ENCODE measurements at regions not wholly inside any gene's neighbourhood (a gene's known extent, or its start where the extent isn't known, plus 50 kb on each side); places are given as distances from the start of the nearest gene placed in this dataset.
A peak's percentile ranks its signal among the peaks of the same experiment; 100 is the strongest.

DNA sequence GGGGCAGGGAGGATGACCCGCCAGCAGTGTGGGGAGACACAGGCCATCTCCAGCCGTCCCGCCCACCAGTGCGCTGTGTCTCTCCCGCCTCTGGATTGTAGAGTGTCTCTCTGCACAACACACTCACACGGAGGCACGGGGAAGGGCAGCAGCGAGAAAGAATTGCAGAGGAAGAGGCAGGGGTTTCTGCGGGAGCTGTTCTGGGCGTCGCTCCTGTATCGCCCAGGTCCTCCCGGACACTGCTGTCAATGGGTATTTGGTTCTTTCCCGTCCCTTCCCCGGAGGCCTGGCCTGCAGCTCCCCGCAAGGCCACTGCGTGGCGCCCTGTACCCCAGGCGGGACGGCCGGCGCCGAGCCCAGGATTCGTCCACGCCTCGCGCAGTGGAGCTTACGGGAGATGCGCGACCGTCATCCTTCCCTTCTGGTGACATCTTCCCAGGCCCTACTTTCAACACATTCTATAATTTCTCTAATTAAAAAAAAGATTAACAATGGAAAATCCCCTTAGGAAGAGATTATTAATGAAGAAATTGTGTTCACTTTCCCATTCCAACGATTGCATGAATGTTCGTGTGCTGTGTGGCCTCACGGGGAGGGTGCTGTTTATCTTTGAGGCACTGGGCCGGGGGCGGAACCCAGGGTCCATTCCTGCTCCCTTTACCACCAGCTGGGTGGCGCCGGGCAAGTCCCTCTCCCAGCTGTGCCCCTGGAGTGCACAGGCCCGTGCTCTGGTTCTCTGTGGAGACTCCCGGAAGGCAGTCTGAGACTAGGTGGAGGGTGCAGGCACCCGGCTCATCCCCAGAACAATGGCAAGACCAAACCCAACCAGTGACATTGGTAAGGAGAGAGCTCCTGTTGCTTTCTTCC, 95.7 kb downstream of the CPZ start:
- H3K9me3 ChIP-seq (ENCODE audit: control insufficient read depth, insufficient read depth, low read length), result no peaks in the 10 kb centered on the region
- H3K27ac ChIP-seq (ENCODE audit: low read length), result no peak overlapping the region
- no CpG with 5 or more reads among the region's 41 CpGs for WGBS (ENCODE audit: insufficient coverage, insufficient read length)
- peak; percentile 57 for DNase-seq (ENCODE audit: low read depth, low spot score)
- no peak overlapping the region for H3K4me3 ChIP-seq (ENCODE audit: low read length)
- H3K4me1 ChIP-seq (ENCODE audit: control insufficient read depth, insufficient read depth, low read length), result peaks cover 2% of the 10 kb centered on the region; the same call in 1 of the 2 replicates
- H3K27me3 ChIP-seq (ENCODE audit: control insufficient read depth, insufficient read depth, low read length), result no peaks in the 10 kb centered on the region; the same call in 1 of the 2 replicates
- H3K36me3 ChIP-seq (ENCODE audit: control insufficient read depth, insufficient read depth, low read length), result no peaks in the 10 kb centered on the region

DNA sequence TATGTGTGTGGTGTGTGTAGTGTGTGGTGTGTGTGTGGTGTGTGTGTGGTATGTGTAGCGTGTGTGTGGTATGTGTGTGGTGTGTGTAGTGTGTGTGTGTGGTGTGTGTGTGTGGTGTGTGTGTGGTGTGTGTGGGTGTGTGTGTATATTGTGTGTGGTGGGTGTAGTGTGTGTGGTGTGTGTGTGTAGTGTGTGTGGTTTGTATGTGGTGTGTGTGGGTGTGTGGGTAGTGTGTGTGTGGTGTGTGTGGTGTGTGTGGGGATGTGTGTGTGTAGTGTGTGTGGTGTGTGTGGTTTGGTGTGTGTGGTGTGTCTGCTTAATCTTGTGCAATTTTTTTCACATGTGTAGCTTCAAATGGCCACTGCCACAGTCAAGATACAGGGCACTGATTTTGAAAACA, 94.5 kb downstream of the CPZ start:
- no peak for DNase-seq (ENCODE audit: low read depth, low spot score)
- peaks cover 2% of the 10 kb centered on the region; the same call in 1 of the 2 replicates for H3K4me1 ChIP-seq (ENCODE audit: control insufficient read depth, insufficient read depth, low read length)
- 100% methylated on average over 1 of the region's 1 CpG for WGBS (ENCODE audit: insufficient coverage, insufficient read length)
- H3K9me3 ChIP-seq (ENCODE audit: control insufficient read depth, insufficient read depth, low read length), result no peaks in the 10 kb centered on the region
- H3K27ac ChIP-seq (ENCODE audit: low read length), result no peak overlapping the region
- H3K4me3 ChIP-seq (ENCODE audit: low read length), result no peak overlapping the region
- no peaks in the 10 kb centered on the region; the same call in 1 of the 2 replicates for H3K27me3 ChIP-seq (ENCODE audit: control insufficient read depth, insufficient read depth, low read length)
- no peaks in the 10 kb centered on the region for H3K36me3 ChIP-seq (ENCODE audit: control insufficient read depth, insufficient read depth, low read length)

- H3K36me3 ChIP-seq (ENCODE audit: control insufficient read depth, insufficient read depth, low read length), result no peaks in the 10 kb centered on the region
- H3K27ac ChIP-seq (ENCODE audit: low read length), result no peak overlapping the region
- WGBS (ENCODE audit: insufficient coverage, insufficient read length), result no CpG with 5 or more reads among the region's 6 CpGs
- H3K4me3 ChIP-seq (ENCODE audit: low read length), result no peak overlapping the region
- no peaks in the 10 kb centered on the region for H3K9me3 ChIP-seq (ENCODE audit: control insufficient read depth, insufficient read depth, low read length)
- no peaks in the 10 kb centered on the region; the same call in 1 of the 2 replicates for H3K27me3 ChIP-seq (ENCODE audit: control insufficient read depth, insufficient read depth, low read length)
- peaks cover 2% of the 10 kb centered on the region; the same call in 1 of the 2 replicates for H3K4me1 ChIP-seq (ENCODE audit: control insufficient read depth, insufficient read depth, low read length)
- DNase-seq (ENCODE audit: low read depth, low spot score), result no peak
These were observed 93.3 kb downstream of the CPZ start for GRCh38 chr4:8685831-8686230.

GRCh38 chr4:8683462-8683861, 90.9 kb downstream of the CPZ start:
- Histone ChIP-seq H3K36me3 (ENCODE audit: control insufficient read depth, insufficient read depth, low read length) (no peaks in the 10 kb centered on the region), H3K4me1 (ENCODE audit: control insufficient read depth, insufficient read depth, low read length) (peaks cover 2% of the 10 kb centered on the region; the same call in 1 of the 2 replicates), H3K9me3 (ENCODE audit: control insufficient read depth, insufficient read depth, low read length) (no peaks in the 10 kb centered on the region), H3K27ac (ENCODE audit: low read length) (no peak overlapping the region), H3K4me3 (ENCODE audit: low read length) (no peak overlapping the region), H3K27me3 (ENCODE audit: control insufficient read depth, insufficient read depth, low read length) (no peaks in the 10 kb centered on the region; the same call in 1 of the 2 replicates)
- 100% methylated on average over 2 of the region's 5 CpGs for WGBS (ENCODE audit: insufficient coverage, insufficient read length)
- DNase-seq (ENCODE audit: low read depth, low spot score), result no peak

DNA sequence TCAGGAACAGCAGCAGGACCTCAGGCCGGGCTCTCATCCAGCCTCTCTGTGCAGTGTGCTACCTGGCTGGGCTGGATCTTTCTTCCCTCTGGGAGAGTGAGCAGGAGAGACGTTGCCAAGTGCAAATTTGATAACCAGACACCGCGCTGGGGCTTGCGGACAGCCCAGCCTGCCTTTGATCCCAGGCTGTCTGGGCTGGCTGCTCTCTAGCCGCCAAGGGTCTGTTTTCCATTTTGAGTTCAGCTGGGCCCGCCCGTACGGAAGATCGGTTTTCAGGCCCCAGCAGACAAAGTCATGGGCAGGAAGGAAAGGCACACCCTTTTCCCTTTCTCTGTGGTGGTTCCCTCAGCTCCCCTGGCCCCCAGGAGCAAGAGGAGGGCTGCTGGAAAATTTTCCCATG, 90.2 kb downstream of the CPZ start:
- DNase-seq (ENCODE audit: low read depth, low spot score), result no peak
- no peaks in the 10 kb centered on the region for H3K36me3 ChIP-seq (ENCODE audit: control insufficient read depth, insufficient read depth, low read length)
- H3K27me3 ChIP-seq (ENCODE audit: control insufficient read depth, insufficient read depth, low read length), result no peaks in the 10 kb centered on the region; the same call in 1 of the 2 replicates
- H3K27ac ChIP-seq (ENCODE audit: low read length), result no peak overlapping the region
- no peak overlapping the region for H3K4me3 ChIP-seq (ENCODE audit: low read length)
- no peaks in the 10 kb centered on the region for H3K9me3 ChIP-seq (ENCODE audit: control insufficient read depth, insufficient read depth, low read length)
- no peaks in the 10 kb centered on the region for H3K4me1 ChIP-seq (ENCODE audit: control insufficient read depth, insufficient read depth, low read length)
- no CpG with 5 or more reads among the region's 10 CpGs for WGBS (ENCODE audit: insufficient coverage, insufficient read length)

- no peaks in the 10 kb centered on the region for H3K36me3 ChIP-seq (ENCODE audit: control insufficient read depth, insufficient read depth, low read length)
- H3K27me3 ChIP-seq (ENCODE audit: control insufficient read depth, insufficient read depth, low read length), result no peaks in the 10 kb centered on the region; the same call in 1 of the 2 replicates
- H3K4me3 ChIP-seq (ENCODE audit: low read length), result no peak overlapping the region
- H3K9me3 ChIP-seq (ENCODE audit: control insufficient read depth, insufficient read depth, low read length), result no peaks in the 10 kb centered on the region
- DNase-seq (ENCODE audit: low read depth, low spot score), result no peak
- no peak overlapping the region for H3K27ac ChIP-seq (ENCODE audit: low read length)
- H3K4me1 ChIP-seq (ENCODE audit: control insufficient read depth, insufficient read depth, low read length), result no peaks in the 10 kb centered on the region
- WGBS (ENCODE audit: insufficient coverage, insufficient read length), result no CpG with 5 or more reads among the region's 4 CpGs
These were observed 89.7 kb downstream of the CPZ start for GRCh38 chr4:8682296-8682695.

- no peak for DNase-seq (ENCODE audit: low read depth, low spot score)
- WGBS (ENCODE audit: insufficient coverage, insufficient read length), result no CpG with 5 or more reads among the region's 11 CpGs
These were observed 88.8 kb downstream of the CPZ start for GRCh38 chr4:8681391-8681790.

DNA sequence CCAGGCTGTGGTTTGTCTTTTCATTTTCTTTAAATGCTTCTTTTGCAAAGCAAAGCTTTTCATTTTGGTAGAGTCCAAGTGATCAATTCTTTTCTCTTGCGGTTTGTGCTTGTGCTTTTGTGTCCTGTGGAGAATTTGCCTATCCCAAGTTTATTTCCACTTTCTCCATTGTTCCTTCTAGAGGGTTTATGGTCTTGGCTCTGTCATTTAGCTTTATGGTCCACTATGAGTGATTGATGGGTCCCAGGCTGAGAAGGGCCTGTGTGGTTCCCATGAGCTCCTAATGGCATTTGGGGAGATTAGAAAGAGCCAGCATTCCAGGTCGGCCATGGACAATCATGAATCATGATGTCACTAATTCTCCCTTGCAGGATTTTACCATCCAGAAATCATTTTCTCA, 86.5 kb downstream of the CPZ start:
- no peaks in the 10 kb centered on the region for H3K9me3 ChIP-seq (ENCODE audit: control insufficient read depth, insufficient read depth, low read length)
- H3K4me1 ChIP-seq (ENCODE audit: control insufficient read depth, insufficient read depth, low read length), result no peaks in the 10 kb centered on the region
- DNase-seq (ENCODE audit: low read depth, low spot score), result no peak
- H3K27ac ChIP-seq (ENCODE audit: low read length), result no peak overlapping the region
- no peaks in the 10 kb centered on the region for H3K36me3 ChIP-seq (ENCODE audit: control insufficient read depth, insufficient read depth, low read length)
- H3K4me3 ChIP-seq (ENCODE audit: low read length), result no peak overlapping the region
- H3K27me3 ChIP-seq (ENCODE audit: control insufficient read depth, insufficient read depth, low read length), result no peaks in the 10 kb centered on the region
- no CpG with 5 or more reads among the region's 2 CpGs for WGBS (ENCODE audit: insufficient coverage, insufficient read length)

More at GRCh38 chr4:8681391-8681790, 88.8 kb downstream of the CPZ start:
- Histone ChIP-seq H3K27ac (ENCODE audit: low read length) (no peak overlapping the region), H3K36me3 (ENCODE audit: control insufficient read depth, insufficient read depth, low read length) (no peaks in the 10 kb centered on the region), H3K27me3 (ENCODE audit: control insufficient read depth, insufficient read depth, low read length) (no peaks in the 10 kb centered on the region), H3K9me3 (ENCODE audit: control insufficient read depth, insufficient read depth, low read length) (no peaks in the 10 kb centered on the region), H3K4me3 (ENCODE audit: low read length) (no peak overlapping the region), H3K4me1 (ENCODE audit: control insufficient read depth, insufficient read depth, low read length) (no peaks in the 10 kb centered on the region)

GRCh38 chr4:8676676-8677075, 84.1 kb downstream of the CPZ start:
- Histone ChIP-seq H3K36me3 (ENCODE audit: control insufficient read depth, insufficient read depth, low read length) (no peaks in the 10 kb centered on the region), H3K9me3 (ENCODE audit: control insufficient read depth, insufficient read depth, low read length) (no peaks in the 10 kb centered on the region), H3K27me3 (ENCODE audit: control insufficient read depth, insufficient read depth, low read length) (no peaks in the 10 kb centered on the region), H3K27ac (ENCODE audit: low read length) (no peak overlapping the region), H3K4me1 (ENCODE audit: control insufficient read depth, insufficient read depth, low read length) (no peaks in the 10 kb centered on the region), H3K4me3 (ENCODE audit: low read length) (no peak overlapping the region)
- DNase-seq (ENCODE audit: low read depth, low spot score), result no peak
- no CpG with 5 or more reads among the region's 11 CpGs for WGBS (ENCODE audit: insufficient coverage, insufficient read length)

DNA sequence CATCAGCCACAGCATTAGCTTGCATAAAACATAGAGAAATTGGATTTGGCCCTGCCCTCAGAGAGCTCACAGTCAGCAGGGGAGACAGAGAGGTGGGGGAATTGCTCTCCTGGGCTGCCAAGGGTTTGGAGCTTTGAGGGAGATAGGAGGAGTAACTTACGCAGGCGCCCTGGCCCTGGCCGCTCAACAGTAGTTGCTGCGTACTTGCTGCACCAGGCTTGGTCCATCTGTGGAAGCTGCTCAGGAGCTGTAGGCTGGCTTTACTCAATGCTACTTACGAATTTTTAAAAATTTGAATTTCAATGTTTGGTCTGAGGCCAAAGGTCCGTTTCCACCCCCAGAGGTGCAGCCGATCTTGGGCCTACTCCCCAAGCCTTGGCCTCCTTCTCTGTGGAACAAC, 83.3 kb downstream of the CPZ start:
- H3K27me3 ChIP-seq (ENCODE audit: control insufficient read depth, insufficient read depth, low read length), result no peaks in the 10 kb centered on the region

DNA sequence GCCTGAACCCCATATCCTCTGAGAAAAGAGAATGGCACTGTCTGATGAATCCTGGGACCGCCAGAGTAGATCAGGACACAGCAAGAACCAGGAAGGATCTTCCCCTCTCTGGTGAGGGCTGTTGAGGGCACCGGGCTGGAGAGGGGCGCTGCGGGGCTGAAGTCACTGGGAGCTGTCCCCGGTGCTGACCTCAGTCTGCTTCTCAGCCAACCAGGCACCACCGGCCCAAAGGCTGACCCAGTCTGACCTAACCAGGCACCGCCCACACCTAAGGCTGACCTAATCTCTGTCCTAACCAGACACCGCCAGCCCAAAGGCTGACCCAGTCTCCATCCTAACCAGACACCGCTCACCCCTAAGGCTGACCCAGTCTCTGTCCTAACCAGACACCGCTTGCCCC, 82.8 kb downstream of the CPZ start:
- H3K36me3 ChIP-seq (ENCODE audit: control insufficient read depth, insufficient read depth, low read length), result no peaks in the 10 kb centered on the region
- no peak overlapping the region for H3K4me3 ChIP-seq (ENCODE audit: low read length)
- H3K4me1 ChIP-seq (ENCODE audit: control insufficient read depth, insufficient read depth, low read length), result no peaks in the 10 kb centered on the region
- H3K27me3 ChIP-seq (ENCODE audit: control insufficient read depth, insufficient read depth, low read length), result no peaks in the 10 kb centered on the region
- no peaks in the 10 kb centered on the region for H3K9me3 ChIP-seq (ENCODE audit: control insufficient read depth, insufficient read depth, low read length)
- DNase-seq (ENCODE audit: low read depth, low spot score), result peak; percentile 66
- no peak overlapping the region for H3K27ac ChIP-seq (ENCODE audit: low read length)
- WGBS (ENCODE audit: insufficient coverage, insufficient read length), result no CpG with 5 or more reads among the region's 10 CpGs

More for the DNA sequence above, 83.3 kb downstream of the CPZ start:
- Histone ChIP-seq H3K36me3 (ENCODE audit: control insufficient read depth, insufficient read depth, low read length) (no peaks in the 10 kb centered on the region), H3K27ac (ENCODE audit: low read length) (no peak overlapping the region), H3K4me3 (ENCODE audit: low read length) (no peak overlapping the region), H3K4me1 (ENCODE audit: control insufficient read depth, insufficient read depth, low read length) (no peaks in the 10 kb centered on the region), H3K9me3 (ENCODE audit: control insufficient read depth, insufficient read depth, low read length) (no peaks in the 10 kb centered on the region)
- no CpG with 5 or more reads among the region's 7 CpGs for WGBS (ENCODE audit: insufficient coverage, insufficient read length)
- no peak for DNase-seq (ENCODE audit: low read depth, low spot score)
